CMK (cell line): ENCODE measurements at regions not wholly inside any gene's neighbourhood (a gene's known extent, or its start where the extent isn't known, plus 50 kb on each side); places are given as distances from the start of the nearest gene placed in this dataset.
A peak's percentile ranks its signal among the peaks of the same experiment; 100 is the strongest.

Experiments
- DNase-seq: peaks from one replicate; pipeline ENCODE4 v3.0.0-alpha.2; 2010; ENCODE audit warnings: low read depth

- DNase-seq = no peak
These were observed 73.6 kb upstream of the CNTN1 start for GRCh38 chr12:40618636-40619035.

GRCh38 chr12:40620564-40621019 is 71.6 kb upstream of the CNTN1 start:
- DNase-seq = no peak

GRCh38 chr12:40622246-40622838 is 69.9 kb upstream of the CNTN1 start:
- peak; percentile 3 for DNase-seq

- DNase-seq = no peak
These were observed 60.1 kb upstream of the CNTN1 start for GRCh38 chr12:40632171-40632570.

- no peak for DNase-seq
These were observed 59.3 kb upstream of the CNTN1 start for GRCh38 chr12:40632933-40633332.

GRCh38 chr12:40634517-40635131 is 57.6 kb upstream of the CNTN1 start:
- DNase-seq = no peak

- no peak for DNase-seq
These were observed 57.0 kb upstream of the CNTN1 start for GRCh38 chr12:40635141-40635731.
